ENCODE measurements at regions not wholly inside any gene's neighbourhood (a gene's known extent, or its start where the extent isn't known, plus 50 kb on each side); places are given as distances from the start of the nearest gene placed in this dataset.
"Not testable (repeated sequence)": the region's sequence is repeated elsewhere in the genome, so short reads cannot be mapped to it uniquely, and the experiment has no call there.

DNA sequence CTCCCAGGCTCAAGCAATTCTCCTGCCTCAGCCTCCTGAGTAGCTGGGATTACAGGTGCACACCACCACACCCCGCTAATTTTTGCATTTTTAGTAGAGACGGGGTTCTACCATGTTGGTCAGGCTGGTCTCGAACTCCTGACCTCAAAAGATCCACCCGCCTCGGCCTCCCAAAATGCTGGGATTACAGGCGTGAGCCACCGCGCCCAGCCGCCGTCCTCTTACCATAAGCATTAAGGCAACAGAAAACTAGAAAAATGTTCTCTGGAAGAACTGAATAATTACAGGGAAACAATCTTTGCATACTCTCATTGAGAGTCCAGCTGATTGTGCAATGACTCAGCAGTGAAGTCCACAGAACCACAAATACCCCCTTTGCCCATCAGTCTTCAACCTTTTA is 372.3 kb downstream of the CNTN6 start:
- TF ChIP-seq, protein P1, sequence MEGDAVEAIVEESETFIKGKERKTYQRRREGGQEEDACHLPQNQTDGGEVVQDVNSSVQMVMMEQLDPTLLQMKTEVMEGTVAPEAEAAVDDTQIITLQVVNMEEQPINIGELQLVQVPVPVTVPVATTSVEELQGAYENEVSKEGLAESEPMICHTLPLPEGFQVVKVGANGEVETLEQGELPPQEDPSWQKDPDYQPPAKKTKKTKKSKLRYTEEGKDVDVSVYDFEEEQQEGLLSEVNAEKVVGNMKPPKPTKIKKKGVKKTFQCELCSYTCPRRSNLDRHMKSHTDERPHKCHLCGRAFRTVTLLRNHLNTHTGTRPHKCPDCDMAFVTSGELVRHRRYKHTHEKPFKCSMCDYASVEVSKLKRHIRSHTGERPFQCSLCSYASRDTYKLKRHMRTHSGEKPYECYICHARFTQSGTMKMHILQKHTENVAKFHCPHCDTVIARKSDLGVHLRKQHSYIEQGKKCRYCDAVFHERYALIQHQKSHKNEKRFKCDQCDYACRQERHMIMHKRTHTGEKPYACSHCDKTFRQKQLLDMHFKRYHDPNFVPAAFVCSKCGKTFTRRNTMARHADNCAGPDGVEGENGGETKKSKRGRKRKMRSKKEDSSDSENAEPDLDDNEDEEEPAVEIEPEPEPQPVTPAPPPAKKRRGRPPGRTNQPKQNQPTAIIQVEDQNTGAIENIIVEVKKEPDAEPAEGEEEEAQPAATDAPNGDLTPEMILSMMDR (IDR thresholded peaks at IDR 0.05): not testable (repeated sequence)
- not testable (repeated sequence) for TF ChIP-seq POLR2A, POLR2AphosphoS5 (IDR thresholded peaks at IDR 0.05)
